Activated CD4-positive, alpha-beta T cell treated with anti-CD3 and anti-CD28 coated beads for 36 hours (primary cell): ENCODE measurements at regions not wholly inside any gene's neighbourhood (a gene's known extent, or its start where the extent isn't known, plus 50 kb on each side); places are given as distances from the start of the nearest gene placed in this dataset.
"Not testable (repeated sequence)": the region's sequence is repeated elsewhere in the genome, so short reads cannot be mapped to it uniquely, and the experiment has no call there.

ENCODE experiments used
- ATAC-seq: fragments of 200-7000 bp; cut with Tn5 transposase; one replicate; pipeline ENCODE4 v1.10.0; 2021; ENCODE audit warnings: mild to moderate bottlenecking, moderate library complexity
- CTCF ChIA-PET: fragments of 350-600 bp; sonication (Branson Sonifier 250); formaldehyde crosslinking; loops from one replicate; lab custom pipeline; 2021; ENCODE audit warnings: antibody characterized with exemption; lab: Charles Lee
- POLR2A ChIA-PET: fragments of 350-600 bp; sonication (Branson Sonifier 250); formaldehyde crosslinking; loops from one replicate; lab custom pipeline; 2021; ENCODE audit warnings: antibody characterized with exemption, inconsistent platforms; lab: Charles Lee
- DNase-seq: peaks from one replicate; pipeline ENCODE4 v3.0.0-alpha.2; 2020
- H3K27ac Mint-ChIP-seq: one replicate; pipeline ENCODE4 v1.8.0; 2021; ENCODE audit warnings: mixed read lengths
- H3K27me3 Mint-ChIP-seq: one replicate; pipeline ENCODE4 v1.8.0; 2021; ENCODE audit warnings: mixed read lengths
- H3K36me3 Mint-ChIP-seq: one replicate; pipeline ENCODE4 v1.8.0; 2021; ENCODE audit warnings: low read depth, mixed read lengths
- H3K4me1 Mint-ChIP-seq: one replicate; pipeline ENCODE4 v1.8.0; 2021; ENCODE audit warnings: mixed read lengths
- H3K4me3 Mint-ChIP-seq: one replicate; pipeline ENCODE4 v1.8.0; 2021; ENCODE audit warnings: mild to moderate bottlenecking, moderate library complexity, mixed read lengths
- H3K9me3 Mint-ChIP-seq: one replicate; pipeline ENCODE4 v1.8.0; 2021; ENCODE audit warnings: low read depth, mixed read lengths
- intact Hi-C, 2 experiments: fragments of 100-400 bp; cut with DNase I in 1 of 2; cut with micrococcal nuclease in 1 of 2; formaldehyde crosslinking; loops; one replicate each; pipeline versions ENCODE4 v1.14.2 to v1.15.1; 2022 to 2024; cut with DNase I, micrococcal nuclease

GRCh38 chrX:23458957-23459356, 124.3 kb downstream of the PTCHD1 start:
- H3K4me1 Mint-ChIP-seq, CTCF ChIA-PET: not testable (repeated sequence)

DNA sequence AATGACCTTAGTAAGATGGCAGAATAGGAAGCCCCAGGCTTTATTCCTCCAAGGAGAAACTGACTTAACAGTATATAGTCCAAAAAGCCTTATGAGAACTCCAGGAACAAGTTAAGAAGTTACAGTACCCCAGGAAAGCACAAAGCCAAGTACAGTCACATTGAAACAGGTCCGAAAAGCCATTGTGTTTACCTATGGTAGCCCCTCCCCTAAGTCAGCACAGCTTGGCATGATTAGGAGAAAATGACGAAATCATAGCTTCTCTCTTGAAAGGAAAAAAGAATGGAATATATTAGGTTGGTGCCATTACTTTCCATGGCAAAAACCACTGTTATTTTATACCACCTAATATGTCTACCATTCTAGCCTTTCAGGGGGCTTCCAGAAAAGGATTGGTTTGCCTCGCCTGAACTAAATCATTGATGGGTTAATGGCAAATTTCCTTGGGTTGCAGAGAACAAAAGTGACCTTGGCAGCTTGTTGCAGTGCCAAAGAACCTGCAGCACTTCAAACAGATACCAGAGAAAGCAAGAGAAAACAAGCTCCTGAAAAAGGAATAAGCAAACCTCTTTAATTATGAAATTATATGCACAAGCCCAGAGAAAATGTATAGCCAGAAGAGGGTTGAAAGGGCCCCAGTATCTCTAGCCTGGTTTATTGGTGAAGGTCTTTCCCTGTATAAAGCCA, 130.6 kb downstream of the PTCHD1 start:
- ATAC-seq (no peak), DNase-seq (no peak)
- H3K9me3 Mint-ChIP-seq, result peaks cover 8% of the 10 kb centered on the region
- ChIA-PET POLR2A (no interaction called here), CTCF (no interaction called here)
- H3K27ac Mint-ChIP-seq, result no peak overlapping the region
- H3K27me3 Mint-ChIP-seq, result no peaks in the 10 kb centered on the region
- no peaks in the 10 kb centered on the region for H3K36me3 Mint-ChIP-seq
- intact Hi-C loops, result no loop called here
- no peak overlapping the region for H3K4me3 Mint-ChIP-seq
- H3K4me1 Mint-ChIP-seq, result no peaks in the 10 kb centered on the region

More at GRCh38 chrX:23458957-23459356, 124.3 kb downstream of the PTCHD1 start:
- H3K9me3 Mint-ChIP-seq, DNase-seq, H3K27me3 Mint-ChIP-seq, POLR2A ChIA-PET, intact Hi-C loops, H3K36me3 Mint-ChIP-seq, ATAC-seq, H3K27ac Mint-ChIP-seq, H3K4me3 Mint-ChIP-seq: not testable (repeated sequence)

DNA sequence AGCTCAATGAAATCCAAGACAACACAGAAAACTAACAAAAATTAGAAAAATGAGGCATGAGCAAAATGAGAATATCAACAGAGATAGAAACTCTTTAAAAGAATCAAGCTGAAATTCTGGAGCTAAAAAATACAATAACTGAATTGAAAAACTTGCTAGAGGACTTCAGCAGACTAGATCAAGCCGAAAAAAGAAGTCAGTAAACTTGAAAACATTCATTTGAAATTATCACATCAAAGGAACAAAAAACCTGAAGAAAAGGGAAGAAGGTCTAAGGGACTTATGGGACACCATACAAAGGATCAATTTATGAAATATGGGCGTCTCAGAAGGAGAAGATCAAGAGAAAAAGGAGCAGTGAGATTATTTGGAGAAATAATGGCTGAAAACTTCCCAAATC, 131.3 kb downstream of the PTCHD1 start:
- intact Hi-C loops, result no loop called here
- POLR2A ChIA-PET, result no interaction called here
- Mint-ChIP-seq H3K27ac (no peak overlapping the region), H3K27me3 (no peaks in the 10 kb centered on the region), H3K36me3 (no peaks in the 10 kb centered on the region), H3K4me3 (no peak overlapping the region), H3K9me3 (peaks cover 8% of the 10 kb centered on the region), H3K4me1 (no peaks in the 10 kb centered on the region)
- DNase-seq (no peak), ATAC-seq (no peak)
- CTCF ChIA-PET, result no interaction called here

DNA sequence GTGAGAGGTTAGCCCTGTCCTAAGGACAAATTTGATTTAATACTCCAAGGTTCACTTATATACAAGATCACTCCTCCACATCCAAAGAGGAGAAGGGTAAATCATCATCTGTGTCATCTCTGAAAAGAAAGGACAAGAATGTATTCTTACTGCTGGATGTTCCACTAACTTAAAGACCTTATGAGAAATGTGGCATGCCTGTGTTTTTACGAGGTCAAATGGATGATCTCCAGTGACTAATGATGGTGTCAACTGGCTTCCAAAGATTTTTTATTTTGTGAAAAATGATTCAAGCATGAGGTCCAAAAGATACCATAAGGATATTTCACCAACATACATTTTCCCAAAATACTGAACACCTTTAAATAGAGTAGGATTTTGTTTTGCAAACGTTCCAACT, 143.4 kb downstream of the PTCHD1 start:
- Mint-ChIP-seq H3K4me1 (no peaks in the 10 kb centered on the region), H3K4me3 (no peak overlapping the region), H3K27ac (no peak overlapping the region), H3K9me3 (no peaks in the 10 kb centered on the region), H3K27me3 (no peaks in the 10 kb centered on the region), H3K36me3 (no peaks in the 10 kb centered on the region)
- ChIA-PET POLR2A (no interaction called here), CTCF (no interaction called here)
- no peak for ATAC-seq
- intact Hi-C loops, result no loop called here
- no peak for DNase-seq

DNA sequence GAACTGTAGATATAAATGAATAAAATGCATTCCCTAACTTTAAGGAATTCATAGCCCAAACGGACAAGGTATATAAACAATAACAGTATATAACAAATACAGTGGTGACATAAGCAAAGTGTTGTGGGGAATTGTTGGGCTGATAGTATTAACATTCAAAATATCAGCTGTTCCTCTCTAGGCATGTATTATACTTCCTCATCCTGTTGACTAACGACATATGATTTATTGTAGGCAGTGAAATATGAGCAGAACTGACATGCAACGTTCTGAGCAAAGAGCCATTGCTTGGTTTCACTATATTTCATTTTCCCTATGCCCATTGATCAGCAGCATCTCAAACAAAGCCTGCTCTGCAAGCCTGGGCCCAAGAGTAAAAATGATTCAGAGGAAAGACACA, 143.9 kb downstream of the PTCHD1 start:
- POLR2A ChIA-PET, result no interaction called here
- DNase-seq (no peak), ATAC-seq (no peak)
- Mint-ChIP-seq H3K4me1 (no peaks in the 10 kb centered on the region), H3K27ac (no peak overlapping the region), H3K27me3 (no peaks in the 10 kb centered on the region), H3K4me3 (no peak overlapping the region), H3K9me3 (no peaks in the 10 kb centered on the region), H3K36me3 (no peaks in the 10 kb centered on the region)
- CTCF ChIA-PET, result no interaction called here
- intact Hi-C loops, result no loop called here

GRCh38 chrX:23482561-23482960, 147.9 kb downstream of the PTCHD1 start:
- no peak for DNase-seq
- no peaks in the 10 kb centered on the region for H3K27me3 Mint-ChIP-seq
- no peaks in the 10 kb centered on the region for H3K4me1 Mint-ChIP-seq
- ChIA-PET CTCF (no interaction called here), POLR2A (no interaction called here)
- intact Hi-C loops, result no loop called here
- no peak overlapping the region for H3K27ac Mint-ChIP-seq
- H3K36me3 Mint-ChIP-seq, result no peaks in the 10 kb centered on the region
- ATAC-seq, result no peak
- no peak overlapping the region for H3K4me3 Mint-ChIP-seq
- no peaks in the 10 kb centered on the region for H3K9me3 Mint-ChIP-seq

GRCh38 chrX:23483396-23483795, 148.7 kb downstream of the PTCHD1 start:
- no peak for ATAC-seq
- intact Hi-C loops, result no loop called here
- POLR2A ChIA-PET, result no interaction called here

DNA sequence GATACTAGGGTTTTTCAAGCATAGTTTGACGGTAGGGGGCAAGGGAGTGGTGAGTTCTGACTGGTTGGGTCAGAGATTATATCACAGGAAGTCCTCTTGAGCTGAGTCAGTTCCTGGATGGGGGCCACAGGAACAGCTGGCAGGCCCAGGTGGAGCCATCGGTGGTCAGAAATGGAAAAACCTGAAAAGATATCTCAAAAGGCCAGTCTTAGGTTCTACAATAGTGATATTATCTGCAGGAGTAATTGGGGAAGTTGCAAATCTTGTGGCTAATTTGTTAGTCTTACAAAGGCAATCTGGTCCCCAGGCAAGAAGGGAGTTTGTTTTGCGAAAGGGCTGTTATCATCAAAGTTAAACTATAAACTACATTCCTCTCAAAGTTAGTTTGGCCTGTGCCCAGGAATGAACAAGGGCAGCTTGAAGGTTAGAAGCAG, 159.3 kb downstream of the PTCHD1 start:
- Mint-ChIP-seq H3K27ac (no peak overlapping the region), H3K36me3 (no peaks in the 10 kb centered on the region), H3K9me3 (no peaks in the 10 kb centered on the region), H3K27me3 (no peaks in the 10 kb centered on the region), H3K4me3 (no peak overlapping the region), H3K4me1 (peaks cover 3% of the 10 kb centered on the region)
- ChIA-PET POLR2A (no interaction called here), CTCF (no interaction called here)
- DNase-seq (peak; percentile 4), ATAC-seq (no peak)
- intact Hi-C loops, result no loop called here

More at GRCh38 chrX:23483396-23483795, 148.7 kb downstream of the PTCHD1 start:
- CTCF ChIA-PET, result interaction anchor here (0.7 kb wide), 1 partner anchor 42 kb away, joined by 3 read pairs; no protein-coding TSS in a partner anchor
- no peaks in the 10 kb centered on the region for H3K36me3 Mint-ChIP-seq
- H3K4me1 Mint-ChIP-seq, result no peaks in the 10 kb centered on the region
- no peaks in the 10 kb centered on the region for H3K9me3 Mint-ChIP-seq
- H3K4me3 Mint-ChIP-seq, result no peak overlapping the region
- DNase-seq, result no peak
- no peak overlapping the region for H3K27ac Mint-ChIP-seq
- no peaks in the 10 kb centered on the region for H3K27me3 Mint-ChIP-seq

- no peak for DNase-seq
- intact Hi-C loops, result no loop called here
These were observed 160.1 kb downstream of the PTCHD1 start for GRCh38 chrX:23494741-23495140.

GRCh38 chrX:23497919-23498318, 163.3 kb downstream of the PTCHD1 start:
- intact Hi-C loops, result no loop called here
- no peak for ATAC-seq
- ChIA-PET CTCF (interaction anchor here (0.7 kb wide), 1 partner anchor 15 kb away, joined by 3 read pairs; no protein-coding TSS in a partner anchor), POLR2A (no interaction called here)
- Mint-ChIP-seq H3K27ac (no peak overlapping the region), H3K36me3 (no peaks in the 10 kb centered on the region), H3K27me3 (no peaks in the 10 kb centered on the region), H3K4me3 (no peak overlapping the region), H3K9me3 (no peaks in the 10 kb centered on the region), H3K4me1 (peaks cover 3% of the 10 kb centered on the region)
- DNase-seq, result no peak

More at GRCh38 chrX:23494741-23495140, 160.1 kb downstream of the PTCHD1 start:
- no peak for ATAC-seq
- ChIA-PET CTCF (no interaction called here), POLR2A (no interaction called here)
- Mint-ChIP-seq H3K9me3 (no peaks in the 10 kb centered on the region), H3K4me1 (peaks cover 3% of the 10 kb centered on the region), H3K36me3 (no peaks in the 10 kb centered on the region), H3K4me3 (no peak overlapping the region), H3K27ac (no peak overlapping the region), H3K27me3 (no peaks in the 10 kb centered on the region)

DNA sequence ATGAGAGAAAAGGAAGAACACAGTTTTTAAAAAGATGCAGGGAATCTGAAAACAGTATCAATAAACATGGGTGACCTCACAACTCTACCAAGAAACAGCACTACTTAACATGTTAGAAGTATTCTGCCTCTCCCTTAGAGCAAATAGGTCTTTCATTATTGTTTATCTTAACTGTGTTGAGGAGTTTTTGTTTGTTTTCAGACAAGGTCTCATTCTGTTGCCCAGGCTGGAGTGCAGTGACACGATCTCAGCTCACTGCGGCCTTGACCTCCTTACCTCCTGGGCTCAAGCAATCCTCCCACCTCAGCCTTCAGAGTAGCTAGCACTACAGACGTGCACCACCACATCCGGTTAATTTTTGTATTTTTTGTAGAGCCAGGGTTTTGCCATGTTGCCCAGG, 165.3 kb upstream of the PRDX4 start:
- no peak overlapping the region for H3K4me3 Mint-ChIP-seq
- H3K9me3 Mint-ChIP-seq, result no peaks in the 10 kb centered on the region
- H3K27me3 Mint-ChIP-seq, result no peaks in the 10 kb centered on the region
- no peaks in the 10 kb centered on the region for H3K36me3 Mint-ChIP-seq
- no peaks in the 10 kb centered on the region for H3K4me1 Mint-ChIP-seq
- ChIA-PET CTCF (no interaction called here), POLR2A (interaction anchor here (0.6 kb wide), 1 partner anchor 174 kb away, joined by 4 read pairs; no protein-coding TSS in a partner anchor)
- intact Hi-C loops, result no loop called here
- DNase-seq (no peak), ATAC-seq (no peak)
- H3K27ac Mint-ChIP-seq, result no peak overlapping the region

DNA sequence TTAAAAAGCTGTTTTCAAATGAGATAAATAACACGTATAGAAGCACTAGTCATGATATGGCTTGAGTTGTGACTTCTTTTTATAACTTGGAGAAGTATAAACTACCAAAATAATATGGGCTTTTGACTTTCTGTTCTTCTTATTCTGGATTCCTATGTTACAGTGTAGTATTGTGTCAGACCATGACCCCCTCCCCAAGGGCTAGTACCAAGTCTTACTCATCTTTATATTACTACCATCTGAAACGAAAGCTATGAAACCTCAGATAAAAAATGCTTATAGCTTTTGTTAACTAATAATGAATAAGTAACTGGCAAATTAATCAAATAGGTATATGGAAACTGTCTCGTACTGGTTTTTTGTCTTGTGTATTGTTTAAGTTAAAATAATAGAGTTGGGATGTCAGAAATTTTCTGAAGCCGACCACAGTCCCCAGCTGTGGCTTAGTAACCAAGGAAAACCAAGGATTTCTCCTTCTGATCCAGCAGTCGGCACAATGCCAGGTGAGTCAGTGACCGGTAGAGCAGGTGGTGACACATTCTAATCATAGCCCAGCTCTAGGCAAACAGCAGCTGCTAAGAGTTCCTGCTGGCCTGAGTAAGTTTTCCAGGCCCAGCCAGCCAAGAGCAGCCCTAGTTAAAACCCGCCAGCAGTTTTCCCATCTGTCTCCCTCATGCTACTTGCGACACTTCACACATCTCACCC, 163.3 kb upstream of the PRDX4 start:
- ChIA-PET CTCF (no interaction called here), POLR2A (no interaction called here)
- intact Hi-C loops, result no loop called here
- no peaks in the 10 kb centered on the region for H3K27me3 Mint-ChIP-seq
- no peak for ATAC-seq
- H3K36me3 Mint-ChIP-seq, result no peaks in the 10 kb centered on the region
- H3K27ac Mint-ChIP-seq, result no peak overlapping the region
- no peaks in the 10 kb centered on the region for H3K4me1 Mint-ChIP-seq
- no peak for DNase-seq
- H3K4me3 Mint-ChIP-seq, result no peak overlapping the region
- H3K9me3 Mint-ChIP-seq, result no peaks in the 10 kb centered on the region
